Thyroid gland (tissue), 4 donors: ENCODE measurements at regions not wholly inside any gene's neighbourhood (a gene's known extent, or its start where the extent isn't known, plus 50 kb on each side); places are given as distances from the start of the nearest gene placed in this dataset.

Source experiments
- DNase-seq, 2 donors: peaks; one replicate each; pipeline ENCODE4 v3.0.0-alpha.2; 2019
- H3K27ac ChIP-seq, 3 donors: fragments of 200-600 bp; sonication (generic); 1 replicate in 2 of 3; 2 replicates in 1 of 3; pipeline ENCODE4 v1.5.1; 2016 to 2019; ENCODE audit warnings: mild to moderate bottlenecking in 1 of 3, moderate library complexity in 1 of 3
- H3K27me3 ChIP-seq: fragments of 200-600 bp; sonication (generic); one replicate; pipeline ENCODE4 v1.5.1; 2019
- H3K36me3 ChIP-seq, 2 donors: fragments of 200-600 bp; sonication (generic); one replicate each; pipeline ENCODE4 v1.5.1; 2016 to 2019
- H3K4me1 ChIP-seq, 2 donors: fragments of 200-600 bp; sonication (generic); one replicate each; pipeline ENCODE4 v1.5.1; 2017 to 2019
- H3K4me3 ChIP-seq, 3 donors: fragments of 200-600 bp; sonication (generic); replicated peaks in 1 of 3; 1 replicate in 2 of 3; 2 replicates in 1 of 3; pipeline ENCODE4 v1.5.1; 2016; ENCODE audit warnings: mild to moderate bottlenecking in 1 of 3
- H3K9me3 ChIP-seq: fragments of 200-600 bp; sonication (generic); one replicate; pipeline ENCODE4 v1.5.1; 2017
- CTCF ChIP-seq, 6 experiments: fragments of 200-600 bp in 3 of 6; fragments of 450-650 bp in 3 of 6; sonication (generic) in 3 of 6; IDR thresholded peaks; one replicate each; pipeline ENCODE4 v1.5.1; 2016 to 2019; ENCODE audit warnings: antibody characterized with exemption in 6 of 6, mild to moderate bottlenecking in 2 of 6, inconsistent platforms in 1 of 6, moderate library complexity in 1 of 6
- POLR2A ChIP-seq, 2 donors: fragments of 450-650 bp; IDR thresholded peaks; one replicate each; pipeline ENCODE4 v1.6.1; 2017; ENCODE audit warnings: antibody characterized with exemption in 2 of 2, mild to moderate bottlenecking in 2 of 2, moderate library complexity in 1 of 2
- WGBS, 2 donors: methylation state at CpG; one replicate each; pipeline ENCODE4 v1.1.5; 2017; 5-methylcytosine and 5-hydroxymethylcytosine counted together
- intact Hi-C: fragments of 100-400 bp; cut with DNase I; formaldehyde crosslinking; loops from one replicate; pipeline ENCODE4 v1.15.1; 2023

- H3K4me1 ChIP-seq = peaks cover 12 to 21% of the 10 kb centered on the region in 2 donors
- H3K4me3 ChIP-seq = no peak overlapping the region
- no peaks in the 10 kb centered on the region for H3K27me3 ChIP-seq
- WGBS, 2 donors = 47 to 51% methylated on average over 6 of the region's 6 CpGs
- intact Hi-C loops = no loop called here
- no peak overlapping the region for H3K27ac ChIP-seq
- no peaks in the 10 kb centered on the region for H3K36me3 ChIP-seq
- H3K9me3 ChIP-seq = no peaks in the 10 kb centered on the region
- no peak for TF ChIP-seq POLR2A (IDR thresholded peaks at IDR 0.05)
- TF ChIP-seq CTCF (IDR thresholded peaks at IDR 0.05) = no peak
- no peak for DNase-seq
These were observed 115.8 kb upstream of the WNT4 start for GRCh38 chr1:22258698-22259097.

- H3K27ac ChIP-seq = no peak overlapping the region
These were observed 116.8 kb upstream of the WNT4 start for GRCh38 chr1:22259551-22260282.

GRCh38 chr1:22260860-22261432 lies 118.0 kb upstream of the WNT4 start:
- Histone ChIP-seq H3K27ac (no peak overlapping the region), H3K36me3 (no peaks in the 10 kb centered on the region), H3K27me3 (no peaks in the 10 kb centered on the region), H3K9me3 (no peaks in the 10 kb centered on the region), H3K4me1 (peaks cover 0 to 6% of the 10 kb centered on the region in 2 donors), H3K4me3 (no peak overlapping the region)
- 88 to 90% methylated on average over 20 to 21 of the region's 21 CpGs for WGBS, 2 donors
- no peak for DNase-seq
- TF ChIP-seq CTCF (IDR thresholded peaks at IDR 0.05) = no peak
- TF ChIP-seq POLR2A (IDR thresholded peaks at IDR 0.05) = no peak
- intact Hi-C loops = loop anchor here (10.0 kb wide), 1 partner anchor 144 kb away; no protein-coding TSS in a partner anchor

More at GRCh38 chr1:22259551-22260282, 116.8 kb upstream of the WNT4 start:
- Histone ChIP-seq H3K9me3 (no peaks in the 10 kb centered on the region), H3K4me3 (no peak overlapping the region), H3K36me3 (no peaks in the 10 kb centered on the region), H3K4me1 (peaks cover 7 to 11% of the 10 kb centered on the region in 2 donors), H3K27me3 (no peaks in the 10 kb centered on the region)
- no peak for TF ChIP-seq POLR2A (IDR thresholded peaks at IDR 0.05)
- TF ChIP-seq CTCF (IDR thresholded peaks at IDR 0.05) = no peak
- 51 to 52% methylated on average over 17 to 18 of the region's 18 CpGs for WGBS, 2 donors
- peak; percentile 68 to 69 for DNase-seq
- intact Hi-C loops = loop anchor here (10.0 kb wide), 1 partner anchor 145 kb away; no protein-coding TSS in a partner anchor

GRCh38 chr1:22261580-22261979 lies 118.7 kb upstream of the WNT4 start:
- H3K9me3 ChIP-seq = no peaks in the 10 kb centered on the region
- DNase-seq = no peak
- no peaks in the 10 kb centered on the region for H3K27me3 ChIP-seq
- 77 to 87% methylated on average over 7 of the region's 7 CpGs for WGBS, 2 donors
- no peak overlapping the region for H3K27ac ChIP-seq
- intact Hi-C loops = loop anchor here (10.0 kb wide), 1 partner anchor 143 kb away; no protein-coding TSS in a partner anchor
- H3K36me3 ChIP-seq = no peaks in the 10 kb centered on the region
- no peak for TF ChIP-seq POLR2A (IDR thresholded peaks at IDR 0.05)
- H3K4me3 ChIP-seq = no peak overlapping the region
- H3K4me1 ChIP-seq = peaks cover 0 to 6% of the 10 kb centered on the region in 2 donors

- intact Hi-C loops = loop anchor here (10.0 kb wide), 1 partner anchor 142 kb away; no protein-coding TSS in a partner anchor
- WGBS, 2 donors = 79% methylated on average over 4 of the region's 8 CpGs
These were observed 119.7 kb upstream of the WNT4 start for GRCh38 chr1:22262583-22262982.

More at GRCh38 chr1:22262583-22262982, 119.7 kb upstream of the WNT4 start:
- no peaks in the 10 kb centered on the region for H3K27me3 ChIP-seq
- H3K4me3 ChIP-seq = no peak overlapping the region
- DNase-seq = no peak
- no peaks in the 10 kb centered on the region for H3K36me3 ChIP-seq
- no peaks in the 10 kb centered on the region for H3K9me3 ChIP-seq
- no peak overlapping the region for H3K27ac ChIP-seq
- TF ChIP-seq CTCF (IDR thresholded peaks at IDR 0.05) (no peak), POLR2A (IDR thresholded peaks at IDR 0.05) (no peak)
- H3K4me1 ChIP-seq = peaks cover 0 to 6% of the 10 kb centered on the region in 2 donors
